ENCODE measurements at regions not wholly inside any gene's neighbourhood (a gene's known extent, or its start where the extent isn't known, plus 50 kb on each side); places are given as distances from the start of the nearest gene placed in this dataset.

GRCh38 chr17:79549141-79549915, 61.5 kb downstream of the RBFOX3 start:
- TF ChIP-seq CTCF (IDR thresholded peaks at IDR 0.05) (no peak), POLR2A (IDR thresholded peaks at IDR 0.05) (no peak)
